NT2/D1 (cell line): ENCODE measurements at regions not wholly inside any gene's neighbourhood (a gene's known extent, or its start where the extent isn't known, plus 50 kb on each side); places are given as distances from the start of the nearest gene placed in this dataset.

Source experiments
- DNase-seq: peaks from one replicate; pipeline ENCODE4 v3.0.0-alpha.2; 2011; ENCODE audit warnings: low read depth, low spot score
- H3K27me3 ChIP-seq: 2 replicates; pipeline ENCODE4 v1.6.0; 2011; ENCODE audit warnings: mild to moderate bottlenecking; ENCODE audit not compliant: insufficient read length, insufficient read depth
- H3K36me3 ChIP-seq: 2 replicates; pipeline ENCODE4 v1.6.1; 2011; ENCODE audit warnings: mild to moderate bottlenecking, low read length, mixed read lengths; ENCODE audit not compliant: insufficient read depth, insufficient read length
- H3K4me1 ChIP-seq: 2 replicates; pipeline ENCODE4 v1.5.1; 2011; ENCODE audit not compliant: insufficient read depth, insufficient read length
- H3K4me3 ChIP-seq: 2 replicates; pipeline ENCODE4 v1.5.1; 2011; ENCODE audit warnings: low read depth; ENCODE audit not compliant: insufficient read length
- H3K9ac ChIP-seq: 2 replicates; pipeline ENCODE4 v1.6.0; 2011; ENCODE audit warnings: low read depth; ENCODE audit not compliant: insufficient read length
- H3K9me3 ChIP-seq: 2 replicates; pipeline ENCODE4 v1.5.1; 2011; ENCODE audit warnings: mild to moderate bottlenecking, low read length; ENCODE audit not compliant: insufficient read depth
- SUZ12 ChIP-seq: IDR thresholded peaks from 2 replicates; pipeline ENCODE4 v1.6.1; 2011; ENCODE audit not compliant: insufficient read length, insufficient read depth; ENCODE audit errors: extremely low read depth
- YY1 ChIP-seq: IDR thresholded peaks from 2 replicates; pipeline ENCODE4 v1.6.1; 2011; ENCODE audit not compliant: insufficient read length, insufficient read depth
- ZNF274 ChIP-seq: IDR thresholded peaks from 2 replicates; pipeline ENCODE4 v1.6.1; 2011; ENCODE audit warnings: mild to moderate bottlenecking, low read depth, low read length

DNA sequence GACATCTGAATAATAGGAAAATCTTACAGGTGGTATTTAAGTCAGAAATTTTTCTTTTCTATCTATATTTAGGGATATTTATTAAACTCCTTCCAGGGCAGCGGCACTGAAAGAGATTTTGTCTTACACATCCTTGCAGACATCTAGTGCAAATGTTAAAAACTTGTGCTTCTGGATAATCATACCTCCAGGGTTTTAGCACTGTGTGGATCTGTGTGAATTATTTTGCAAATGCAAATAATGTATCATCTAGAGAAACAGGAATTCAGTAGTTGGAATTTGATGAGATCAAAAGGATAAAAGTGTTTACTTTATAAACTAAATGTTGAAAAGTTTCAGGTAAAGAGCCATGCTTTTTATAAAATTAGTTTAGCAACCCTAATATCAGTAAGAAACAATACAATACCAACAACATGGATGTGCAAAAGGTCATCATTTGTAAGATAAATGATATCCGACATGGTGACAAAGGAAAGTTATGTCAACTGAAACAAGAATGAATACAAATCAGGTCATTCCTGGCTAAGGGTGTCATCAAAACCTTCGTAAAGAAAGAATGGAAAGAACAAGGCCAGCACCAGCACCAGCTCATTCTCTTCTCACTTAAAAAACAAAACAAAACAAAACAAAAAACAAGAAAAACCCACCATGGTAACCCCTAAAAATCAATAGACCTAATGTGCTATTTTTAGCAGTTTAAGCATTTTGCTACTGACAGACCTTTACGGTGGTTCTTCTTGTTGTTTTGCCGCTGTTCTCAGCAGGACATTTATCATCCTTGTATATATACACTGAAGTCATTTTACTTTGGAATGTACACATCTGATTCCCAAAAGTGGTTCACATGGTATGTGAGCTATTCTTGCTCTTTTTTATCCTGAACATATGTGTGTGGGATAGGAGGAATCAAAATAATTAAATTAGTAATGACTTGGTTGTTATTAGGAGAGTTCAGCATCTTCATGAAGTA, 219.7 kb upstream of the NDST3 start:
- no peaks in the 10 kb centered on the region for H3K27me3 ChIP-seq
- H3K4me3 ChIP-seq: no peak overlapping the region
- TF ChIP-seq SUZ12: no peak
- no peaks in the 10 kb centered on the region for H3K4me1 ChIP-seq
- DNase-seq: no peak
- H3K9ac ChIP-seq: no peak overlapping the region
- H3K9me3 ChIP-seq: no peaks in the 10 kb centered on the region
- no peaks in the 10 kb centered on the region for H3K36me3 ChIP-seq

DNA sequence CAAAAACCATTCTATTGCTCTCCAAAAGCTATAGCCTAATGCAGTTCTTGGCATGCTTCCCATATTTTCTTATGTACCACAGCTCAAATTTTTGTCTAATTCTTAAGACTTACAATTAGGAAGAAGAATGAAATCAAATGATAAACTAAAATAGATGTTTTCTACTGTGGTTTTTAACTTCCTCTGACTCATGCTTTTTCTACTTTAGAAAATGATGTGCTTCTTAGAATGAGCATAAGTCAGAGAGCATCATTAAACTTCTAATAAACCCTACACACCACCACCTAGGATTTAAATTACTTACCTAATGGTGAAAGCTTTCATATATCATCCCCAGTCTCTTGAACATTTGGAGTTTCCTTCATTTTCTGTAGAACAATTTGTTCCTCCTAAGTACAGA, 217.0 kb upstream of the NDST3 start:
- no peaks in the 10 kb centered on the region for H3K9me3 ChIP-seq
- no peak overlapping the region for H3K9ac ChIP-seq
- no peak overlapping the region for H3K4me3 ChIP-seq
- no peaks in the 10 kb centered on the region for H3K27me3 ChIP-seq
- no peaks in the 10 kb centered on the region for H3K36me3 ChIP-seq
- H3K4me1 ChIP-seq: no peaks in the 10 kb centered on the region
- DNase-seq: no peak
- TF ChIP-seq SUZ12 (no peak), ZNF274 (no peak), YY1 (no peak)

DNA sequence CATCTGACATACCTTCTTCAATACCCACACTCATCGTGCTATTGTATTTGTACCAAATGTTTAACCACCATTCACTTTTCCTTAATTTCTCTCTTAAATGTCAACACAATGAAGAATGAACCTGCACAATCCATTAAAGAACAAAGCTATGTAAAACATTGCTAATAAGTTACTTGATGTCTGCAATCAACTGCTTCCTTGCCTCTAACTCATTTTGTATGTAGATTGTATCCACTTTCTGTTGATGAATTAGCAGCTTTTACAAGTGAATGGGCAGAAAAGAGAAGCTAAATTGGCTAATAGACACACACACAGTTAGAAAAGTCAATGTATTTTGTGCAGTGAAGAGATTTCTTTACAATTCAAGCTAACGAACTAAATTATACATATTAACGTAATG, 212.5 kb upstream of the NDST3 start:
- no peaks in the 10 kb centered on the region for H3K36me3 ChIP-seq
- H3K4me1 ChIP-seq: no peaks in the 10 kb centered on the region
- peak; percentile 9 for DNase-seq
- H3K4me3 ChIP-seq: no peak overlapping the region
- no peaks in the 10 kb centered on the region; the same call in 1 of the 2 replicates for H3K9me3 ChIP-seq
- H3K9ac ChIP-seq: no peak overlapping the region
- TF ChIP-seq SUZ12: no peak
- TF ChIP-seq ZNF274: no peak
- TF ChIP-seq YY1: no peak
- no peaks in the 10 kb centered on the region for H3K27me3 ChIP-seq

DNA sequence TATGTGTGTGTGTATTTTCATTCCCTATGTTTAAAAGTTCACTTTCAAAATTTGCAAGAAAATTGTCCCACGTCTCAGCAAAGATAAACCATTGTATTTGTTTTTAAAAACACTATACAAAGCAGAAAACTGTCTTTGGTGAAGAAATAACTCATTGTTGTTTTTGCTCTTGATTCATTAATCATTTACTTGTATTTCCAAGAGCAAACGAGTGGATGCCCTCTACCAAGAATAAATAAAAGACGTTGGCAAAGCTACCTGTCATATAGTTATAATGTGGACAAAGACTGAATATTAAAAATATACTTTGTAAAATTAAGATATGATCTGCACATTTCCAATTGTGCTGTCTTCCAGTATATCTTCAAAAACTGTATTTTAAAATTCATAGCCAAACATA, 210.9 kb upstream of the NDST3 start:
- Histone ChIP-seq H3K27me3 (no peaks in the 10 kb centered on the region), H3K4me3 (no peak overlapping the region), H3K9ac (no peak overlapping the region), H3K36me3 (no peaks in the 10 kb centered on the region), H3K9me3 (no peaks in the 10 kb centered on the region; the same call in 1 of the 2 replicates), H3K4me1 (no peaks in the 10 kb centered on the region)
- no peak for TF ChIP-seq ZNF274
- no peak for TF ChIP-seq YY1
- TF ChIP-seq SUZ12: no peak
- DNase-seq: no peak

DNA sequence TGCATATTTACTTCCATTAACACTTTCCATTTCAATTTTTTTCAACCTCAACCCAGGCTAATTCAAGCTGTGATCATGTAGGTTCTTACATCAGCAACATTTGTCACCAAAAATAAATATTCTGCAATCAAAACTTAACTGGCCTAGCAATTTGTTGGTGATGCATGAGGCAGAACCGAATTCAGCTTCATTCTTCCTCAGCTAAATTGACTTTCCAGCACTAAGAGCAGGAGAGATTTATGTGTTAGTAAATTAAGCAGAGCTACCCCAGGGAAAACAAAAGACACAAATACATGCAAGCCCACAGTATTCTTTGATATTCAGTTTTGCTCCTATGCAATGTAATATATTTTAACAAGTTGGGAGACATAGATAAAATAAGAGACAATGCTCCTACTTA, 208.7 kb upstream of the NDST3 start:
- Histone ChIP-seq H3K9ac (no peak overlapping the region), H3K27me3 (no peaks in the 10 kb centered on the region), H3K4me3 (no peak overlapping the region), H3K36me3 (no peaks in the 10 kb centered on the region), H3K9me3 (no peaks in the 10 kb centered on the region; the same call in 1 of the 2 replicates), H3K4me1 (no peaks in the 10 kb centered on the region)
- DNase-seq: no peak
- TF ChIP-seq YY1: no peak
- TF ChIP-seq ZNF274: no peak
- TF ChIP-seq SUZ12: no peak

DNA sequence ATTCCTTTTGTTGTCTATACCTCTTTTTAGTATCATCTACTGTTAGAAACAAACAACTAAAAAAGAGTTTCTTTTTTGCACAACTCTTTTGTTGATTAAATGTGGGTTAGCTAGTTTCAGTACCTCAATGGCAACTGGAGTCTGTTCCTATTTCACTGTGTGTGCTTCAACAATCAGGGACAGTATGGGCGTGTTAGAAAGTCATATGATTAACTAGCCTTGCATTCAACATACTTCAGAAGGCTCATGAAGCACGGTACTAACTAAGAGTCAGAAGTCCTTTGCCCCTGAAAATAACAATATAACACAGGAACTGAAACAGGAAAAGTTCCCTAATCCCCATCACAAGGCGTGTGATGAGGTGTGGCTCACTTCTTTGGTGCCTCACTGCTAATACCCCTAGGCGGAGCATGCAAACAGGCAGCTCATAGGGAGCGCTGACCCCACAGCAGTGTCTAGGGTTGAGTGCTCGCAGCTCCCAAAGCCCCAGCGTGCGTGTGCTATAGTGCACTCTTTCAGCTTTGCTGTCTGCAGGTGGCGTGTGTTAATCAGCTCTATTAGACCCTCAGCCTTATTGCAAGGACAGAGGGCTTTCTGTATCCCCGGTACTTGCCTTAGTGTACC, 203.1 kb upstream of the NDST3 start:
- H3K9me3 ChIP-seq: no peaks in the 10 kb centered on the region
- no peaks in the 10 kb centered on the region for H3K36me3 ChIP-seq
- TF ChIP-seq SUZ12 (no peak), YY1 (no peak)
- no peaks in the 10 kb centered on the region for H3K27me3 ChIP-seq
- H3K4me3 ChIP-seq: no peak overlapping the region
- H3K9ac ChIP-seq: no peak overlapping the region
- H3K4me1 ChIP-seq: no peaks in the 10 kb centered on the region
- DNase-seq: no peak

DNA sequence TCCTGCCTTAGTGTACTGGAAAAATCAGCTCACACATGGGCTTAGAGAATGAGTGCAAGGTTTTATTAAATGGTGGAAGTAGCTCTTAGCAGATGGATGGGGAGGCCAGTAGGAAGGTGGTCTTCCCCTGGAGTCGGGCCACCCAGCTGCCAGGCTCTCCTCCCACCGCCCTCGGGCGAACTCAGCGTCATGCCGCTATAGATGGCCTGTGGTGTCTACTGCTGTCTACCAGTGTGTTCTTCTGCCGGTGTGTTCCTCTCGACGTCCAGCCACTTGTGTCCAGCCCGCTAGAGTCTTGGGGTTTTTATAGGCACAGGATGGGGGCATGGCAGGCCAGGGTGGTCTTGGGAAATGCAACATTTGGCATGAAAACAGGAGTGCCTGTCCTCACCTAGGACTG, 198.7 kb upstream of the NDST3 start:
- H3K9me3 ChIP-seq: no peaks in the 10 kb centered on the region
- no peaks in the 10 kb centered on the region for H3K4me1 ChIP-seq
- no peaks in the 10 kb centered on the region for H3K27me3 ChIP-seq
- DNase-seq: no peak
- TF ChIP-seq SUZ12 (no peak), ZNF274 (no peak), YY1 (no peak)
- H3K9ac ChIP-seq: no peak overlapping the region
- H3K36me3 ChIP-seq: no peaks in the 10 kb centered on the region
- no peak overlapping the region for H3K4me3 ChIP-seq
